ENCODE measurements at regions not wholly inside any gene's neighbourhood (a gene's known extent, or its start where the extent isn't known, plus 50 kb on each side); places are given as distances from the start of the nearest gene placed in this dataset.

DNA sequence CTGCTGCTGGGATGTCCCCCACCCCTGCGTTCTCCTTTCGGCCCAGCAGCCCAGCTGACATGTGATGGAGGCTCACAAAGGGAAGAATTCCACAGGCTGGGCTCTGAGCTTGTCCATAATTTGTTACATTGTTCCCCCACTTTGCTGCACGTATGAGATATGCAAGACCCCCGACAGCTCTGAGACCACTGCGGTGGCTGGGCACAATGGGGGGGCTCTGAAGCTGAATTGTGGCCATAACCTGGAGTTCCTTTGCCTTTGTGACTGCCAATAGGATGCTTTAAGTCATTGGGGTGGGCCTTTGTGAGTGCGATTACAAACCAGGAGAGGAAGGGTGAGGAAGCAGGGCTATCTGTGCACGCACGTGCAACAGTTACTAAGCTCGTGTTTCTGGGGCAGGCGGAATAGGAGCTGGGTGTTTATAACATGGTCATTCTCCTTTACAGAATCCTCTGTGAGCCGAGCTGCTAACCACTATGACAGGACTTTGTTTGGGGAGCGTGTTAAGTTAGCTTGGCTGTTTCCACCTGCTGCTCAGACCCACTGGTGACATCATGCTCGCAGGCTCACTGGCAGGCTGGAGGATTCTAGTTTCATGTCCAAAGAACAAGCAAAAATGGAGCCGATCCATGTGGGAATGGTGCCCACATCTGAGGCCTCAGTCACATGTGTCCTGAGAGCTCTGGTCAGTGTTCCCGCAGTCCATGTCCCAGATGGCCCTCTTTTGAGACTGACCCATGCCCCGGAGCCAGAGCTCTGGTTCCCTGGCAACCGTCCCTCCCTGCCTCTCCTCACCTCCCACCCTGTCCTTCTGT lies 208.3 kb upstream of the SALL1 start:
- H3K9me2 ChIP-seq (ENCODE audit: insufficient read depth), result no peaks in the 10 kb centered on the region
- no peaks in the 10 kb centered on the region for H3K36me3 ChIP-seq (ENCODE audit: control insufficient read depth in 1 of 2, insufficient read depth in 2 of 2, low read length in 2 of 2)
- H3K4me1 ChIP-seq (ENCODE audit: control insufficient read depth in 1 of 2, insufficient read depth in 2 of 2, low read length in 2 of 2), result no peaks in the 10 kb centered on the region
- ChIA-PET CTCF (no interaction called here), POLR2A (no interaction called here), RAD21 (ENCODE audit: low non-redundant PET in 1 of 2, low total read pairs in 2 of 2, uncharacterized antibody in 2 of 2, unreplicated experiment in 2 of 2) (no interaction called here)
- no peaks in the 10 kb centered on the region for H3K27me3 ChIP-seq (ENCODE audit: insufficient read depth, low read length)
- H3K4me3 ChIP-seq (replicated peaks in 1 of 2; ENCODE audit: low read depth in 1 of 2, low read length in 2 of 2), result no peak overlapping the region
- ATAC-seq (no peak), DNase-seq (ENCODE audit: low read depth, low spot score) (no peak)
- no peak overlapping the region for H3K9ac ChIP-seq (ENCODE audit: low read length)
- H4K20me1 ChIP-seq (ENCODE audit: insufficient read depth), result no peaks in the 10 kb centered on the region
- H3K9me3 ChIP-seq (ENCODE audit: control insufficient read depth in 1 of 2, insufficient read depth in 1 of 2, low read depth in 1 of 2, low read length in 2 of 2), result peaks cover 3 to 13% of the 10 kb centered on the region in 2 experiments; a peak in 2 of 4 replicates
- intact Hi-C loops (cut with micrococcal nuclease), result no loop called here
- H3K27ac ChIP-seq (ENCODE audit: low read depth, low read length), result no peak overlapping the region
- H3K4me2 ChIP-seq (ENCODE audit: low read length), result no peak overlapping the region
- H2AFZ ChIP-seq (ENCODE audit: low read depth, low read length, poor library complexity, severe bottlenecking), result no peak overlapping the region
- no peak for TF ChIP-seq ATF3 (IDR thresholded peaks at IDR 0.05)
- TF ChIP-seq SRF (IDR thresholded peaks at IDR 0.05; ENCODE audit: low read depth), result no peak
- no peak for TF ChIP-seq TCF7L2 (IDR thresholded peaks at IDR 0.05; ENCODE audit: borderline replicate concordance, extremely low read depth, insufficient read depth, insufficient read length)
- TF ChIP-seq EZH2phosphoT487 (IDR thresholded peaks at IDR 0.05; ENCODE audit: borderline replicate concordance), result no peak
- TF ChIP-seq CEBPB (IDR thresholded peaks at IDR 0.05; ENCODE audit: low read depth), result no peak
- no peak for TF ChIP-seq ELF1 (IDR thresholded peaks at IDR 0.05; ENCODE audit: borderline replicate concordance, low read depth)
- no peak for TF ChIP-seq YY1 (IDR thresholded peaks at IDR 0.05; ENCODE audit: extremely low read depth, insufficient replicate concordance, low read depth, low read length)
- no peak for TF ChIP-seq CTCF (IDR thresholded peaks at IDR 0.05 in 2 of 3, conservative IDR thresholded peaks at IDR 0.05 in 1 of 3; ENCODE audit: borderline replicate concordance in 1 of 3, insufficient read depth in 1 of 3, low read depth in 2 of 3, low read length in 2 of 3)
- no peak for TF ChIP-seq RAD21 (IDR thresholded peaks at IDR 0.05; ENCODE audit: low read depth)
- TF ChIP-seq JUND (IDR thresholded peaks at IDR 0.05), result no peak
- TF ChIP-seq SIN3A (IDR thresholded peaks at IDR 0.05; ENCODE audit: low read depth), result no peak
- no peak for TF ChIP-seq POLR2AphosphoS5 (IDR thresholded peaks at IDR 0.05; ENCODE audit: low read depth, low read length)
- TF ChIP-seq ZNF274 (IDR thresholded peaks at IDR 0.05; ENCODE audit: low read depth, low read length), result no peak
- no peak for TF ChIP-seq SP1 (IDR thresholded peaks at IDR 0.05; ENCODE audit: low read depth)
- TF ChIP-seq ZBTB33 (IDR thresholded peaks at IDR 0.05; ENCODE audit: extremely low read depth, insufficient replicate concordance, low read length), result no peak
- TF ChIP-seq, protein P1, sequence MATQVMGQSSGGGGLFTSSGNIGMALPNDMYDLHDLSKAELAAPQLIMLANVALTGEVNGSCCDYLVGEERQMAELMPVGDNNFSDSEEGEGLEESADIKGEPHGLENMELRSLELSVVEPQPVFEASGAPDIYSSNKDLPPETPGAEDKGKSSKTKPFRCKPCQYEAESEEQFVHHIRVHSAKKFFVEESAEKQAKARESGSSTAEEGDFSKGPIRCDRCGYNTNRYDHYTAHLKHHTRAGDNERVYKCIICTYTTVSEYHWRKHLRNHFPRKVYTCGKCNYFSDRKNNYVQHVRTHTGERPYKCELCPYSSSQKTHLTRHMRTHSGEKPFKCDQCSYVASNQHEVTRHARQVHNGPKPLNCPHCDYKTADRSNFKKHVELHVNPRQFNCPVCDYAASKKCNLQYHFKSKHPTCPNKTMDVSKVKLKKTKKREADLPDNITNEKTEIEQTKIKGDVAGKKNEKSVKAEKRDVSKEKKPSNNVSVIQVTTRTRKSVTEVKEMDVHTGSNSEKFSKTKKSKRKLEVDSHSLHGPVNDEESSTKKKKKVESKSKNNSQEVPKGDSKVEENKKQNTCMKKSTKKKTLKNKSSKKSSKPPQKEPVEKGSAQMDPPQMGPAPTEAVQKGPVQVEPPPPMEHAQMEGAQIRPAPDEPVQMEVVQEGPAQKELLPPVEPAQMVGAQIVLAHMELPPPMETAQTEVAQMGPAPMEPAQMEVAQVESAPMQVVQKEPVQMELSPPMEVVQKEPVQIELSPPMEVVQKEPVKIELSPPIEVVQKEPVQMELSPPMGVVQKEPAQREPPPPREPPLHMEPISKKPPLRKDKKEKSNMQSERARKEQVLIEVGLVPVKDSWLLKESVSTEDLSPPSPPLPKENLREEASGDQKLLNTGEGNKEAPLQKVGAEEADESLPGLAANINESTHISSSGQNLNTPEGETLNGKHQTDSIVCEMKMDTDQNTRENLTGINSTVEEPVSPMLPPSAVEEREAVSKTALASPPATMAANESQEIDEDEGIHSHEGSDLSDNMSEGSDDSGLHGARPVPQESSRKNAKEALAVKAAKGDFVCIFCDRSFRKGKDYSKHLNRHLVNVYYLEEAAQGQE (IDR thresholded peaks at IDR 0.05; ENCODE audit: low read depth), result no peak
- TF ChIP-seq CBX3 (IDR thresholded peaks at IDR 0.05; ENCODE audit: low read depth), result no peak
- TF ChIP-seq FOSL1 (IDR thresholded peaks at IDR 0.05; ENCODE audit: low read depth), result no peak
- TF ChIP-seq EGR1 (IDR thresholded peaks at IDR 0.05; ENCODE audit: low read depth), result no peak
- TF ChIP-seq EZH2 (IDR thresholded peaks at IDR 0.05), result no peak
- no peaks in the 10 kb centered on the region for H3K79me2 ChIP-seq (ENCODE audit: insufficient read depth, low read length)
- BruUV-seq (replicated peaks), result no TSS peak
